ENCODE measurements at regions not wholly inside any gene's neighbourhood (a gene's known extent, or its start where the extent isn't known, plus 50 kb on each side); places are given as distances from the start of the nearest gene placed in this dataset.
"Not testable (repeated sequence)": the region's sequence is repeated elsewhere in the genome, so short reads cannot be mapped to it uniquely, and the experiment has no call there.

DNA sequence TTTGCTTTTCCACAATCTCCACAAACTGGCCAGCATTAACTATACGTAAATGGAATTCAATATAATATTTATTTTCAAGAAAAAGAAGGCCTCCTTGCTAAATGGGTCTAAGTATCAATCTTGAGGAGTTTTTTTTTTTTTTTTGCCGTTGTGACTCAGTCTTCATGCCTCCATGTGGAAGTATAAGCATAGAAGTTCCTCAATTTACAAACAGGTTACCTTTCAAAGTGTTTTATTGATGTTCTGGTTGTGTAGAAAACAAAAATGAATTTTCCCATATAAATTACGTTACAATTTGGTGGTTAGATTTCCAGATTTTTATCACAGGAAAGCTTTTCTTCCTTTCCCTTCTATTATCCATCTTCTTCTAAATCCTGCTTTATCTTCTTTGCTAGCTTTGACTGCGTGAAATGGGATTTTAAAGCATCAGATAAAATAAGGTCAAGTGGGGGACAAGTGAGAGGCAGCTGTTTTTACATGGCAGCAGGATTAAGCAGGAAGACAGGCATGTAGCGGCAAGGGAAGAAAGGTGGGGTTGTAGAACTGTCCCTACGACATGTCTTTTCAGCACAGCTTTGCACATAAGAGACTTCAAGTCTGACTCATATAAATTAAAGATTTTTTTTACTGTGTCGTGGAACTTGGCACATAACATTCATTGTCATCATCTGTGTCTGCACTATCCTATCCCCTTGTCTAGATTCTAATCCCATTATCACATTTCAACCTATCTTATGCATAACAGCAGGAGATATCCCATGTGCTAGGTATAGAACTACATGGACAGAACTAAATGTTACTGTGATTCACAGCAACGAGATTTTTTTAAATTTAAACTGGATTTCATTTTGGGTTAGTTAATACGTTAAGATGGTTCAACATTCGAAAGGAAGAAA lies 135.3 kb upstream of the FAM3C start:
- in situ Hi-C loops (cut with MboI; ENCODE audit: low sequenced_read_pairs): no loop called here

DNA sequence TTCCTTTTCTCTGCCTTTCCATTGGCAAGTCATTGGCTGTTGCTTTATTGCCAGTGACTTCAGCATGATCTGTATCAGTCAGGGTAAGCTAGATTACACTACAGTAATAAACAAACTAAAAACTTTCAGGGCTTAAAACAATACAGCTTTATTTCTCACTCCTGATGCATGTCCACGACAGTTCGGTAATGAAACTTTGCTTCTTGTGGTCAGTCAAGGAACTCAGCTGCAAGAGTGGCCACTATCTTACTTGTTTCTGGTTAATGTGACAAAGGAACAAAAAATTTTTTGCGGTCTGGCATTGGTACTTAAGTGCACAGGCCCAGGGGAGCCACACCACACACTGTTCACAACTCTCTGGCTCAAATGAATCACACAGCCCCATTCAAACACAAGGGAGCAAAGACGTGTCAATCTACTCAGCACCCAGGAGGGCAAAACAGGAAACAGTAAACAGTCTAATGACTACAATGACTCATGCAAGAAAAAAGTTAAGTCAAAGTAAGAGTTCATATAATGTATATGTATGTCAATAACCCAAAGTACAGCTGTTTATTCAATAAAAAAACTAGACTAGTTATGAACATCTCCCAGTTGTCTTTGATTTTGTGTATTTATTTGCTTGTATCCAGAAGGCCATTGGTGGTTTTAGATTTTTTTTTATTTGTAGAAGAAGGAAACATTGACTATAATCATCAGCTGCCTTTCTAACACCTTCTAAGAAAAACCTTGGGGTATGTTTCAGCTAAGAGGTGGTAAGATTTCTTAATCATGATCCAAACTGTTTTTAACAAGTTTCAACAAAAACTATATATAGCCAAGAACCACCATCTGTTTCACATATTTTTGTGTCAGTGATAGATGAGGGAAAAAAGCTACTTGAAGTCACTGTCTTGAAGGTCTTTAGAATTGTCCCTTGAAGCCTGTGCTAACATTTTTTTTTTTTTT lies 134.4 kb upstream of the FAM3C start:
- in situ Hi-C loops (cut with MboI; ENCODE audit: low sequenced_read_pairs): no loop called here

DNA sequence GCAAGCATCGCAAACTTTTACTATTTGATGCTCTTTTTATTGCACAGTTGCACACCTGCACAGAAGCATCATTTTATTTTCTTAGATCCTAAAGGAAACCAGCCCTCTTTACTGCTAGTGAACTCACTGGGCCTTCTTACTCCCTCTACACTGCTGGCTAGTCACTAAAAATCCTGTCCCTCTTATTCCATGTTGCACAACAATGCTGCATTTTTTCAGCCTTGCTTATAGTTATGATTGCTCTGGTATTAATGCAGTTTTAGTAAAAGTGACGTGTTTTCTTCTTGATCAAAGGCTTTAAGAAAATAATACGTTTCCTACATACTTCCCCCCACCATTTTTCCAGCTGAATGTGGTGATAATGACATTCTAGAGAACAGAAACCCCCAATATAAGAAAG lies 132.9 kb upstream of the FAM3C start:
- in situ Hi-C loops (cut with MboI; ENCODE audit: low sequenced_read_pairs): no loop called here

DNA sequence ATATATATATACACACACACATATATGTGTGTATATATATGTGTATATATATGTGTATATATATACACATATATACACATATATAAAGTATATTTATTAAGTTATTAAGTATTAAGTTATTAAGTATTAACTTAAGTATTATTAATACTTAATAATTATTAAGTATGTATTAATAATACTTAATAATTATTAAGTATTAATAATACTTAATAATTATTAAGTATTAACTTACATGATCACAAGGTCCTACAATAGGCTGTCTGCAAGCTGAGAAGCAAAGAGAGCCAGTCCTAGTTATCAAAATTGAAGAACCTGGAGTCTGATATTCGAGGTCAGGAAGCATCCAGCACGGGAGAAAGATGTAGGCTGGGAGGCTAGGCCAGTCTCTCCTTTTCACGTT lies 130.1 kb upstream of the FAM3C start:
- in situ Hi-C loops (cut with MboI; ENCODE audit: low sequenced_read_pairs): not testable (repeated sequence)

DNA sequence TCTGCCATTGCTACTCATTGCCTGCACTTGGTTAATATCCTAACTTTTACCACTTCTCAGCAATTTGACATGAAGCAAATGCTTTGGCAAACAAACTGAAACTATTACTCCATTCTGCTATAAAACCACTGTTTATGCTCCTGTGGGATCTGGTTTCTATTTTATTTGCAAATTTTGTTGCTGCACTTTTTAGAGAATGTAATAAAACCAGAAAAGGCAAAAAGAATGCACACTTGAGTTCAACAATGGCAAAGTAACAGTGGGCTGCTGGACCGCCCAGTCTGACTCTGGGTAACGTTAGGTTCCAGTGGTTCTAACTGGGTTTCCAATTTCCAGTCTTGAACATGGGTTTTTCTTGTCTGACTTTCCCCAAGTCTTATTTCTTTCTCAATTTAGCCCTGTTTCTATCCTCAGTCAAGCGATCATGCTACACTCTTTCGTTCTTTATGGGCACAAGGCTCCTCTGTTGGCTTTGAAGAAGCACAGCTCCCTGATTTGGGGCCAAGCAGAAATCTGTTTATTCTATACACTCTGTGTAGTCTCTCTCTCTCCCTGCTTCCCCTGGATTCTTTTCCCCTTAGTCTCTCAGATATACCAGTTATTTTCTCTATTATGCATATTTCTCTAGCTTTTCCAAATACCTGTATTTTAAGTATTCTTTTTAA lies 129.2 kb upstream of the FAM3C start:
- in situ Hi-C loops (cut with MboI; ENCODE audit: low sequenced_read_pairs): no loop called here

DNA sequence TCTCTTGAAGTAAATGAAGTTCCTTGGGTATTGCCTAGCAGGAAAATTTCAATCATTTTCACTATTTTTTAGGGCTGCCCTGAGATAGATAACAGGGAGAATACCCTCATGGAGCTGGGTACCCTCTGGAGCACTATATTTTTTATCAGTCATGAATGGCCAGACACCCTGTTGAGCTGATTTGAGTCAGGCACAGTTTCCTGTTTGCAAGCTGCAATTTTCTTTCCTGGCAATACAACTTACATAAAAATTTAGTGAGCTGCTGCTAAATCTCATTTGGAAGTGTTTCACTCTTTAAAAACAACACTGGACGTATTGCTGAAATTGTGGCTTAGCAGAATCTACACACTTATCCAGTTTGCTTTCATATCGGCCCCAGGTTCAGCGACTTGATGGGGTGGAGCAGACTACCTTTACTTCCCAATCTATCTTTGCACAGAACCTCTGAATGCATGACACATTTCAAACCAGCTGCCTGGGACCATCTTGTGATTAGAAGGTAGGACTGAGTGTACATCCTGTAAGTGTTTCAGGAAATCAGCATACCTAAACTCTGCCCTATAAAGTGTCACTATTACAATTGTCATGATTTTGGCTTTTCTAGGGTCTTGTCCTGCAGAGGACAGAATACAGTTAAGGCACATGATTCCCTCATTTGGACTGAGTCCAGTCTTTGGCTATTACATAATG lies 125.7 kb upstream of the FAM3C start:
- in situ Hi-C loops (cut with MboI; ENCODE audit: low sequenced_read_pairs): no loop called here

DNA sequence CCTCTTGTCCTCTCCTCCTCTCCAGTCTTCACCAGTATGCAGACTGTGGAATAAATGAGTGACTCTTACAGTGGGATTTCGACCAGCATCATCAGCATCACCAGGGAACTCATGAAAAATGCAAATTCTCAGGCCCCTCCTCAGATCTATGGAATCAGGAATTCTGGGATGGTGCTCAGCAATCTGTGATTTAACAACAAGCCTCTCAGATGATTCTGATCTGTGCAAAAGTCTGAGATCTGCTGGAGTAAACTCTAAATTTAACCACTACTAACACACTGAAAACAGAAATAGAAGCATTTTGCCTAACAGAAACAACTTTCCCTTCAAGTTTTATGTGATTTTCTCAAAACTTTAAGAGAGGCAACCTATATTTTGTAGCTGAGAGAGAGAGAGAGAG lies 124.8 kb upstream of the FAM3C start:
- in situ Hi-C loops (cut with MboI; ENCODE audit: low sequenced_read_pairs): no loop called here

DNA sequence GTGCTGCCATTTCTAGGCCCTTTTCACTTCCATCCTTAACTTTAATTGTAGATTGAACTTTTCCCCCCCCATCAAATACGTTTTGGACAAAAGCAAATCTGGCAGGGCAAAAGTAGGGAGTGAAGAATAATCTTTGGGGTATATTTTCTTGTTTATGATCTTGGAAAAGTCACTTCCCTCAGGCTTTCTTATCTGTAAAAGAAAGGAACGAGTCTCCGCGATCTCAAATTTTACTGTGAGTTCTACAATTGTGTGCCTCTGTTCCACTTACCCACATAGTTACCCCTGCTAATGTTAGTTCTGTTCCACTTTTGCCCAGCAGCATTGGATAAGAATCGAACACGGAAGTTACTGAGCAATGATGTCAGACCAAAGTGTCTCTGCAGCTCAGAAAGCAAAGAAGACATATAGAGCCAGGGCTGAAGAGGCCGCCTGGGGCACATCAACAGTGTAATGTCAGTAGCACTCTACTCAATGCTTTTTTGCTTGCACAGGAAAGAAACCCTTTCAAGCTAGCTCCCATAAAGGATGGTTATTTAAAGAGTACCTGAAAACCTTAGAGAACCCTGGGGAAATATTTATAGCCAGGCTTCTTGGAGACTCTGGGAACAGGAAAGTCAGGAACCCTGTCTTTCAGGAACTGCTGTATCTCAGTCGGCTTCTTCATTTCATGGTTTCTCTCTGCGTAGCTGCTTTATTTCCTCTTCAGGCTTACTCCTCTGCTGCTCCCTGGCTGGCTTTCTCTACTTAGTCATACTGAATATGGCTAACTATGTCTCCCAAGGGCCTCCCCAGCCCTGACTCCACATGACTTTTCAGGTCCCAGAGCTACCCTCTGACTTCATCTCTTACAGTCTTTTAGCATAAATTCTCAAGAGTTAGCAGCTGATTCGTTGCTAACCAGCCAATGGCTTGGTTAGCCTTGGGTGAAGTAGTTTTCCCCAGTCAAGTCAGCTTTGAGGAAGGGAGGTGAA lies 123.7 kb upstream of the FAM3C start:
- in situ Hi-C loops (cut with MboI; ENCODE audit: low sequenced_read_pairs): no loop called here

DNA sequence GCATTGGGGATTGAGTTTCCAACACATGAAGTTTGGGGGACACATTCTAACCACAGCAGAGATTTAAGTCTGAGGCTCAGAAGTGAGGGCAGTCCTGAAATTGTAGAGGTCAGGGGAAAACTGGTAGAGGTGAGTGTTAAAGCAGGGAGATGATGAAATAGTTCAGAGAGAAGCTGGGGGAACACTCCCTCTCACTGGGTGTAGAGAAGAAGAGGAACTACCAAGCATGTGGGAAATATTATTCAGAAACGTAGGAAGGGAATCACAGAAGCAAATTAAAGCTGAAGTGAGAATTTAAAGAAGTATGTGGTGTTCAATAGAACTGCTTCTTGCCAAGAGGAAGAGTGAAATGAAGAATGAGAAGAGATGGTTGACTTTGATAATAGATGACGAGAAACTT lies 121.5 kb upstream of the FAM3C start:
- in situ Hi-C loops (cut with MboI; ENCODE audit: low sequenced_read_pairs): no loop called here

DNA sequence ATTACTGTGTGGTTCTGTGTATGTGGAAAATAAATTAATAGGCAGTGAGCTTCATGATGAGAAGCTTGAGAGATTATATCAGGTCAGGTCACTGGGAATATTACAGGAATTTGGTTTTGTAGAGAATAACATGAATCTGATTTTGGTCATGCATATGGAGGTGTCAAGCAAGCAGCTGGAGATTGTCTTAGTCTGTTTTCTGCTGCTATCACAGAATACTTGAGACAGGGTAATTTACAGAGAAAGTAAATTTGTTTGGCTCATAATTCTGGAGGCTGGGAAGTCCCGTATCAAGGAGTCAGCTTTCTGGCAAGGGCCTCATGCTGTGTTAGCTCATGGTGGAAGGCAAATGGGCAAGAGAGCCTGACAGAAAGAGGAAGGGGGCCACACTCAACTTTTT lies 120.7 kb upstream of the FAM3C start:
- in situ Hi-C loops (cut with MboI; ENCODE audit: low sequenced_read_pairs): no loop called here

DNA sequence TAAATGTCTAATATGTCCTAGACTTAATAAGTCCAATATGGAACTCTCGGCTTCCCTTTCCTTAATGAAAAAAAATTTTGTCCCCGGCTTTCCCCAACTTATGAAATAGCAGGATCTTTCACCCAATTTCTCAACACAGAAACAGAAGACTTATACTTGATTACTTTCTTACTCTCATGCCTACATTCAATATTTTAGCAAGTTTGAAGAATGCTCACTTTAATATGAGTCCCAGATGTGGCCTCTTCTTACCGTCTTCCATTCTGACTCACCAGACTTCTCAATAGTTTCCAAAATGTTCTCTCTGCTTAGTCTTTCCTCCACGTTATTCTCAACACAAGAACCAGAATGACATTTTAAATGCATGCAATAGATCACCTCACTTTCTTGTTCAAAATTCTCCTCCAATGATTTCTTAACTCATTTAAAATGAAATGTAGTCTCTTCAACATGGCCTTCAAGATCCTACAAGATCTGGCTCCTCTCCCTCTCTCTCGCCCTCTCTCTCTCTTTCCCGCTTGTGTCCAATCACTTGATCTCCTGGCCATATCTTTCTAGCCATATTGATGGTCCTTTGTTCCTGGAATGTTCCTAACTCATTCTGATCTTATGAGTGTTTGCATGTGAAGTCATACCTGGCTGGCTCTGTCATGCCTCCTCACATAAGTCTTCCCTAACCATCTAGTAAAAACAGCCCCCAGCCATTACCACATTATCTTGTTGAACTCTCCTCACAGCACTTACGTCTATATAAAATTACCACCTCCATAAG lies 119.7 kb upstream of the FAM3C start:
- in situ Hi-C loops (cut with MboI; ENCODE audit: low sequenced_read_pairs): no loop called here

DNA sequence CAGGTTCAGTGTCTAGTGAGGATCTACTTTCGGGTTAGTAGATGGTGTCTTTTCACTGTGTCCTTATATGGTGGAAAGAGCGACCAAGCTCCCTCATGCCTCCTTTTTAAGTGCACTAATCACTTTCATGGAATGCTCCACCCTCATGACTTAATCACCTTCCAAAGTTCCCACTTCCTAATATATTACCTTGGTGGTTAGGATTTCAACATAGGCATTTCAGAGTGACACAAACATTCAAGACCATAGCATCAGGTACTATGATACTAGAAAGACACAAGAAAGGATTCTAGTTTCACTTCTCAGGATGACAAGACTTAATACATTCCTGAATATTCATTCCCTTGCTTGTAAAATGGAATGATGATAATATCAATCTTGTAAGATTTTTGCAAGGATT lies 119.1 kb upstream of the FAM3C start:
- in situ Hi-C loops (cut with MboI; ENCODE audit: low sequenced_read_pairs): no loop called here

DNA sequence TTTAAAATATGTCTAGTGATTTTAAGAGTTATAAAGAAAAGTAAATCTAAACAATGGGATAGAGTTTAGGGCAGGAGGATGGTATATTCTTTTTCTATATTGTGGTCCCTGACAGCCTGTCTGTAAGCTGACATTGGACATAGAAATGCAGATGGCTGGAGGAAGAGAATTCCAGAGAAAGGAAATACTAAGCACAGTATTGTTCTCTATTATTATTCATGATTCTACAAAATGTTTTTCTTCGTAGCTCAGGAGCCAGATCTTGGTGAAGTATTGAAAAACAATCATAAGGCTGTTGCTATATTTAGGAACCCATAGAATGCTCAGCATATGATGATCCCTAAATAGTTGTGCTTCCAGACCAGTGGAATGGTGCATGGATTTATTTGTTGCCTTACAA lies 117.0 kb upstream of the FAM3C start:
- in situ Hi-C loops (cut with MboI; ENCODE audit: low sequenced_read_pairs): no loop called here

DNA sequence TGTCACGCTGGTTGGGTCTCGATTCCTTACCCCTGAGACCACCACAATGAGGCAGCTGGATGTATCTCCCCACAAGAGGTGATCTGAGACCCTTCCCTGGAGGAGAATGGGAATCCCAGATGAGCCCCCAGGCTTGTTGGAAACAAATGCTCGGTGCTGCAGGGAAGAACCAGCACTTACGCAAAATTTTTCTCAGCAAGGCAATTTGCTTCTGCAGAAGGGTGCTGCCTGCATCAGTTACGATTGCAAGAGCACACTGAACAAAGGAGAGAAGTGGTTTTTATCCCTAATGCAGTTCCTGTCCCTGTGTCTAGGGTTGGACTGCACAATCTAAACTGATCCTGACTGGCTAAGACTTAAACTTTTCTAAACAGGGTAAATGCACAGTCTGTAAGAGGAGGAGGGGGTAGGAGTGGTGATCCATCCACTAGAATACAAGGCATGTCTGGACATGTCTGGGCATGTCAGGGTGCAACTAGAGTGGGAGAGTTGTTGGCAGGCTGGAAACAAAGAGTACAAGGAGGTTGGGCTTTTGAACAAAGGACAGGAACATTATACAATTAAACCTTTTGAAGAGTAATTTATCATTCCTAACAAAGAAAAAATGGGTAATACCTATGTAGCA lies 114.9 kb upstream of the FAM3C start:
- in situ Hi-C loops (cut with MboI; ENCODE audit: low sequenced_read_pairs): no loop called here

DNA sequence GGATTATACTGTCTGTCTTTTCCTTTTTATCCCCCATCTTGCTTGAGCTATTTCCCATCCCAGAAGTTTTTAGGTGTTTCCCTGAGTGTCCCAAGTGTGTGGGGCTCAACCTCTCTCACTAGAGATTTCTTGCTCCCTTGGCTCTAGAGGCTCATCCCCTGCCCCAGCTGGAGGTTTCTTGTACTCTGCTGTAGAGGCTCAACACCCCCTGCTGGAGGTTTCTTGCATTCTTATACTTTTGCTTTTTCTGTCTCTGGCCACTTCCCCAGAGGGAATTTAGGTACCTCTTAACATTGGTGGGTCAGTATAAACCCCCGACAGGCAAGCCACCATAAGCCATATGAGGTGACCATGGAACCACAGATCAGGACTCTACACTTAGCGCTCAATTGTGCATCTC lies 114.2 kb upstream of the FAM3C start:
- in situ Hi-C loops (cut with MboI; ENCODE audit: low sequenced_read_pairs): no loop called here

DNA sequence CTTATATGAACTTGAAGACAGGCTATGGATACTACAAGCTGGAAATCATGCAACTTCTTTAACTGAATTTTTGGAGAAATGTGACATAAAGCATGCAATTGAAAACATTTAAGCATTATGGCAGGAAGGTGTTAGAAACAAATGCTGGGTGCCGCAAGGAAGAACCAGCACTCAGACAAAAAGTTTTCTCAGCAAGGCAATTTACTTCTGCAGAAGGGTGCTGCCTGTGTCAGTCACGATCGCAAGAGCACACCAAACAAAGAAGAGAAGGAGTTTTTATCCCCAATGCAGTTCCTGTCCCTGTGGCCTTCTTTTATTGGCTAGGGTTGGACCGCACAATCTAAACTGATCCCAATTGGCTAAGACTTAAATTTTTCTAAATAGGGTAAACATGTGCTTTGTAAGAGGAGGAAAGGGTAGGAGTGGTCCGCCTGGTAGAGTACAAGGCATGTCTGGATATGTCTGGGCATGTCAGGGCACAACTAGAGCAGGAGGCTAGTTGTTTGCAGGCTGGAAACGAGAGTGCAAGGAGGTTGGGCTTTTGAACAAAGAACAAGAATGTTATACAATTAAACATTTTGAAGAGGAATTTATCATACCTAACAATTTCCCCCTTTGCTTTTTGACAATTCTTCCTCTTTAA lies 109.6 kb upstream of the FAM3C start:
- in situ Hi-C loops (cut with MboI; ENCODE audit: low sequenced_read_pairs): no loop called here

DNA sequence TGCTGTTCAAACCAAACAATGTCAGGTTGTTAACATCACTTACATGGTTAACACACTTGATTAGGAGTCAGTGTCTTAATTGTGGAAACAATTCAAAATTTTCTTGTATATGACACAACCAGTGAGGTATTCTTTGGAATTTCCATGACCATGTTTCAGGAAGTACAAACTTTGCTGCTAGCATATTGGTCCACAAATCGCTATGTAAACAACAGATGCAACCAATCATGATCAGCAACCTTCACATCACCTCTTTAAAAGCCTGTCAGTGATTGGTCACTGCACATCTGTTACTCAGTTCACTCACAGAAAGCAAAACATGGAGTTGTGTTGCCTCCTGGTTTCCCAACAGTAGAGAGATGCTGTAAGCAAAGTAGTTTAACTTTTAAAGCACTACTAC lies 108.9 kb upstream of the FAM3C start:
- in situ Hi-C loops (cut with MboI; ENCODE audit: low sequenced_read_pairs): no loop called here

DNA sequence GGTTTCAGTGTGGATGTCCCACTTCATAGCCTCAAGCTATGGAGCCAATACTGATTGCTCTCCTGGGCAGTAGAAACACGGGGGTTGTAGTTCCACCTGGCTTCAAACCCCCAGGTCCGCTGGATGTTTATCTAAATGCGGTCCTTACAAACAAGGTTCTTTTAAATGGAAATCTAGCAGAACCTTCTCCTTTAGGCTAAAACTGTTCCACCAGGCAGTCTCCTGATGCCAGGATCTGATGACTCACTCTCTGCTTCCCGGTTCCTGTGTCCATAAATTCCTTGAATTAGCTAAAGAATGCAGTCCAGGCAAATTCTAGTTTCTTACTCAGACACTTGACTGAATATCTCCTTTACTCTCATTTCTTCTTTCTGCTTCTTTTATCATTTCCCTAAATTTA lies 108.4 kb upstream of the FAM3C start:
- in situ Hi-C loops (cut with MboI; ENCODE audit: low sequenced_read_pairs): no loop called here

All from HL-60/S4 (cell line).